ENCODE measurements at regions not wholly inside any gene's neighbourhood (a gene's known extent, or its start where the extent isn't known, plus 50 kb on each side); places are given as distances from the start of the nearest gene placed in this dataset.
"Not testable (repeated sequence)": the region's sequence is repeated elsewhere in the genome, so short reads cannot be mapped to it uniquely, and the experiment has no call there.

- Histone ChIP-seq H3K36me3 (ENCODE audit: control insufficient read depth in 5 of 5, insufficient read depth in 5 of 5, low read length in 5 of 5) (no peaks in the 10 kb centered on the region), H3K9ac (ENCODE audit: low read length in 5 of 5) (no peak overlapping the region), H3K4me1 (ENCODE audit: control insufficient read depth in 5 of 5, insufficient read depth in 5 of 5, low read length in 5 of 5) (no peaks in the 10 kb centered on the region), H3K27me3 (ENCODE audit: control insufficient read depth in 5 of 5, insufficient read depth in 4 of 5, low read length in 5 of 5) (peaks cover 0 to 9% (median 2%) of the 10 kb centered on the region in 5 donors), H3K9me3 (ENCODE audit: control insufficient read depth in 5 of 5, low read length in 5 of 5) (no peaks in the 10 kb centered on the region), H3K4me3 (ENCODE audit: low read depth in 1 of 5, low read length in 5 of 5) (no peak overlapping the region), H3K27ac (ENCODE audit: low read depth, low read length) (no peak overlapping the region)
Observed at GRCh38 chr3:11898611-11899325, 52.1 kb upstream of the TAMM41 start.

GRCh38 chr3:11899389-11899788, 52.7 kb upstream of the TAMM41 start:
- H3K27ac ChIP-seq (ENCODE audit: low read depth, low read length); H3K4me3 ChIP-seq (ENCODE audit: low read depth in 1 of 5, low read length in 5 of 5); H3K9me3 ChIP-seq (ENCODE audit: control insufficient read depth in 5 of 5, low read length in 5 of 5); H3K36me3 ChIP-seq (ENCODE audit: control insufficient read depth in 5 of 5, insufficient read depth in 5 of 5, low read length in 5 of 5); H3K27me3 ChIP-seq (ENCODE audit: control insufficient read depth in 5 of 5, insufficient read depth in 4 of 5, low read length in 5 of 5); H3K9ac ChIP-seq (ENCODE audit: low read length in 5 of 5); H3K4me1 ChIP-seq (ENCODE audit: control insufficient read depth in 5 of 5, insufficient read depth in 5 of 5, low read length in 5 of 5): not testable (repeated sequence)

- no peak overlapping the region for H3K9ac ChIP-seq (ENCODE audit: low read length in 5 of 5)
- H3K36me3 ChIP-seq (ENCODE audit: control insufficient read depth in 5 of 5, insufficient read depth in 5 of 5, low read length in 5 of 5), result no peaks in the 10 kb centered on the region
Observed at GRCh38 chr3:11899826-11900225, 53.1 kb upstream of the TAMM41 start.

GRCh38 chr3:11900824-11901223, 54.1 kb upstream of the TAMM41 start:
- H3K27ac ChIP-seq (ENCODE audit: low read depth, low read length), result no peak overlapping the region
- no peak overlapping the region for H3K4me3 ChIP-seq (ENCODE audit: low read depth in 1 of 5, low read length in 5 of 5)
- H3K4me1 ChIP-seq (ENCODE audit: control insufficient read depth in 5 of 5, insufficient read depth in 5 of 5, low read length in 5 of 5), result peaks cover 0 to 2% (median 0%) of the 10 kb centered on the region in 5 donors
- peaks cover 0 to 9% (median 2%) of the 10 kb centered on the region in 5 donors for H3K27me3 ChIP-seq (ENCODE audit: control insufficient read depth in 5 of 5, insufficient read depth in 4 of 5, low read length in 5 of 5)
- no peak overlapping the region for H3K9ac ChIP-seq (ENCODE audit: low read length in 5 of 5)
- H3K36me3 ChIP-seq (ENCODE audit: control insufficient read depth in 5 of 5, insufficient read depth in 5 of 5, low read length in 5 of 5), result no peaks in the 10 kb centered on the region
- no peaks in the 10 kb centered on the region for H3K9me3 ChIP-seq (ENCODE audit: control insufficient read depth in 5 of 5, low read length in 5 of 5)

More at GRCh38 chr3:11899826-11900225, 53.1 kb upstream of the TAMM41 start:
- Histone ChIP-seq H3K4me1 (ENCODE audit: control insufficient read depth in 5 of 5, insufficient read depth in 5 of 5, low read length in 5 of 5) (peaks cover 0 to 2% (median 0%) of the 10 kb centered on the region in 5 donors), H3K9me3 (ENCODE audit: control insufficient read depth in 5 of 5, low read length in 5 of 5) (no peaks in the 10 kb centered on the region), H3K27me3 (ENCODE audit: control insufficient read depth in 5 of 5, insufficient read depth in 4 of 5, low read length in 5 of 5) (peaks cover 0 to 9% (median 2%) of the 10 kb centered on the region in 5 donors), H3K27ac (ENCODE audit: low read depth, low read length) (no peak overlapping the region), H3K4me3 (ENCODE audit: low read depth in 1 of 5, low read length in 5 of 5) (no peak overlapping the region)

GRCh38 chr3:11901286-11901875, 54.7 kb upstream of the TAMM41 start:
- H3K9me3 ChIP-seq (ENCODE audit: control insufficient read depth in 5 of 5, low read length in 5 of 5), result no peaks in the 10 kb centered on the region
- H3K4me3 ChIP-seq (ENCODE audit: low read depth in 1 of 5, low read length in 5 of 5), result no peak overlapping the region

GRCh38 chr3:11903047-11903446, 56.4 kb upstream of the TAMM41 start:
- Histone ChIP-seq H3K9me3 (ENCODE audit: control insufficient read depth in 5 of 5, low read length in 5 of 5) (no peaks in the 10 kb centered on the region), H3K4me1 (ENCODE audit: control insufficient read depth in 5 of 5, insufficient read depth in 5 of 5, low read length in 5 of 5) (peaks cover 0 to 2% (median 0%) of the 10 kb centered on the region in 5 donors), H3K27ac (ENCODE audit: low read depth, low read length) (no peak overlapping the region), H3K4me3 (ENCODE audit: low read depth in 1 of 5, low read length in 5 of 5) (no peak overlapping the region), H3K36me3 (ENCODE audit: control insufficient read depth in 5 of 5, insufficient read depth in 5 of 5, low read length in 5 of 5) (no peaks in the 10 kb centered on the region), H3K27me3 (ENCODE audit: control insufficient read depth in 5 of 5, insufficient read depth in 4 of 5, low read length in 5 of 5) (peaks cover 0 to 12% (median 2%) of the 10 kb centered on the region in 5 donors), H3K9ac (ENCODE audit: low read length in 5 of 5) (no peak overlapping the region)

More at GRCh38 chr3:11901286-11901875, 54.7 kb upstream of the TAMM41 start:
- peaks cover 0 to 2% (median 0%) of the 10 kb centered on the region in 5 donors for H3K4me1 ChIP-seq (ENCODE audit: control insufficient read depth in 5 of 5, insufficient read depth in 5 of 5, low read length in 5 of 5)
- H3K9ac ChIP-seq (ENCODE audit: low read length in 5 of 5), result no peak overlapping the region
- no peaks in the 10 kb centered on the region for H3K36me3 ChIP-seq (ENCODE audit: control insufficient read depth in 5 of 5, insufficient read depth in 5 of 5, low read length in 5 of 5)
- H3K27ac ChIP-seq (ENCODE audit: low read depth, low read length), result no peak overlapping the region
- peaks cover 0 to 9% (median 2%) of the 10 kb centered on the region in 5 donors for H3K27me3 ChIP-seq (ENCODE audit: control insufficient read depth in 5 of 5, insufficient read depth in 4 of 5, low read length in 5 of 5)

GRCh38 chr3:11903447-11903846, 56.8 kb upstream of the TAMM41 start:
- Histone ChIP-seq H3K4me1 (ENCODE audit: control insufficient read depth in 5 of 5, insufficient read depth in 5 of 5, low read length in 5 of 5) (peaks cover 0 to 2% (median 0%) of the 10 kb centered on the region in 5 donors), H3K27me3 (ENCODE audit: control insufficient read depth in 5 of 5, insufficient read depth in 4 of 5, low read length in 5 of 5) (peaks cover 0 to 11% (median 2%) of the 10 kb centered on the region in 5 donors), H3K36me3 (ENCODE audit: control insufficient read depth in 5 of 5, insufficient read depth in 5 of 5, low read length in 5 of 5) (no peaks in the 10 kb centered on the region), H3K4me3 (ENCODE audit: low read depth in 1 of 5, low read length in 5 of 5) (no peak overlapping the region), H3K27ac (ENCODE audit: low read depth, low read length) (no peak overlapping the region), H3K9me3 (ENCODE audit: control insufficient read depth in 5 of 5, low read length in 5 of 5) (no peaks in the 10 kb centered on the region), H3K9ac (ENCODE audit: low read length in 5 of 5) (no peak overlapping the region)

GRCh38 chr3:11904157-11904556, 57.5 kb upstream of the TAMM41 start:
- Histone ChIP-seq H3K4me3 (ENCODE audit: low read depth in 1 of 5, low read length in 5 of 5) (no peak overlapping the region), H3K9me3 (ENCODE audit: control insufficient read depth in 5 of 5, low read length in 5 of 5) (no peaks in the 10 kb centered on the region), H3K4me1 (ENCODE audit: control insufficient read depth in 5 of 5, insufficient read depth in 5 of 5, low read length in 5 of 5) (peaks cover 0 to 2% (median 0%) of the 10 kb centered on the region in 5 donors), H3K9ac (ENCODE audit: low read length in 5 of 5) (no peak overlapping the region), H3K36me3 (ENCODE audit: control insufficient read depth in 5 of 5, insufficient read depth in 5 of 5, low read length in 5 of 5) (no peaks in the 10 kb centered on the region), H3K27me3 (ENCODE audit: control insufficient read depth in 5 of 5, insufficient read depth in 4 of 5, low read length in 5 of 5) (peaks cover 0 to 8% (median 0%) of the 10 kb centered on the region in 5 donors), H3K27ac (ENCODE audit: low read depth, low read length) (no peak overlapping the region)

- peaks cover 0 to 2% (median 0%) of the 10 kb centered on the region in 5 donors for H3K4me1 ChIP-seq (ENCODE audit: control insufficient read depth in 5 of 5, insufficient read depth in 5 of 5, low read length in 5 of 5)
- H3K9me3 ChIP-seq (ENCODE audit: control insufficient read depth in 5 of 5, low read length in 5 of 5), result no peaks in the 10 kb centered on the region
- peaks cover 0 to 11% (median 0%) of the 10 kb centered on the region in 5 donors for H3K27me3 ChIP-seq (ENCODE audit: control insufficient read depth in 5 of 5, insufficient read depth in 4 of 5, low read length in 5 of 5)
- H3K4me3 ChIP-seq (ENCODE audit: low read depth in 1 of 5, low read length in 5 of 5), result no peak overlapping the region
- no peak overlapping the region for H3K27ac ChIP-seq (ENCODE audit: low read depth, low read length)
- no peak overlapping the region for H3K9ac ChIP-seq (ENCODE audit: low read length in 5 of 5)
- no peaks in the 10 kb centered on the region for H3K36me3 ChIP-seq (ENCODE audit: control insufficient read depth in 5 of 5, insufficient read depth in 5 of 5, low read length in 5 of 5)
Observed at GRCh38 chr3:11906407-11906806, 59.7 kb upstream of the TAMM41 start.

All from subcutaneous abdominal adipose tissue (tissue), 5 donors.